ENCODE measurements at regions not wholly inside any gene's neighbourhood (a gene's known extent, or its start where the extent isn't known, plus 50 kb on each side); places are given as distances from the start of the nearest gene placed in this dataset.

DNA sequence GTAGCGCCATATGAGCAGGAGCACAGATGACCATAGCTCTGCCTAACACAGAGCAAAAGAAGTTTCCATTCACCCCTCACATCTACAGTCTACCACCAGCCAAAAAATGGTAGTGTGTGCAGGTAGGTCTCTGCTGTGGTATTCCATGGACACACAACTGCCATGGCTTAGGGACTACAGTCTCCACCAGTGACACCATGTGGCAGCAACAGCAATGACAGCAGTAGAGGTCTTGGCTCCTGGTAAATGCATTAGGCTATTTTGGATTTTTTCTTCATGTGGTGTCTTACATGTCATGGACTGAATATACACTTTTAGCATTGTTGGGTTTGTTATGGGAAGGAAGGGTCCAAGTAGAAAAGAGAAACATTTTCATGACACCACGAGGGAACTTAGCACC is 70.1 kb upstream of the CABCOCO1 start (continued):
- no peak for TF ChIP-seq ELF1 (IDR thresholded peaks at IDR 0.05; ENCODE audit: borderline replicate concordance, low read depth)
- TF ChIP-seq, protein P1, sequence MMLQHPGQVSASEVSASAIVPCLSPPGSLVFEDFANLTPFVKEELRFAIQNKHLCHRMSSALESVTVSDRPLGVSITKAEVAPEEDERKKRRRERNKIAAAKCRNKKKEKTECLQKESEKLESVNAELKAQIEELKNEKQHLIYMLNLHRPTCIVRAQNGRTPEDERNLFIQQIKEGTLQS (IDR thresholded peaks at IDR 0.05), result no peak
- TF ChIP-seq EZH2phosphoT487 (IDR thresholded peaks at IDR 0.05; ENCODE audit: borderline replicate concordance), result no peak

DNA sequence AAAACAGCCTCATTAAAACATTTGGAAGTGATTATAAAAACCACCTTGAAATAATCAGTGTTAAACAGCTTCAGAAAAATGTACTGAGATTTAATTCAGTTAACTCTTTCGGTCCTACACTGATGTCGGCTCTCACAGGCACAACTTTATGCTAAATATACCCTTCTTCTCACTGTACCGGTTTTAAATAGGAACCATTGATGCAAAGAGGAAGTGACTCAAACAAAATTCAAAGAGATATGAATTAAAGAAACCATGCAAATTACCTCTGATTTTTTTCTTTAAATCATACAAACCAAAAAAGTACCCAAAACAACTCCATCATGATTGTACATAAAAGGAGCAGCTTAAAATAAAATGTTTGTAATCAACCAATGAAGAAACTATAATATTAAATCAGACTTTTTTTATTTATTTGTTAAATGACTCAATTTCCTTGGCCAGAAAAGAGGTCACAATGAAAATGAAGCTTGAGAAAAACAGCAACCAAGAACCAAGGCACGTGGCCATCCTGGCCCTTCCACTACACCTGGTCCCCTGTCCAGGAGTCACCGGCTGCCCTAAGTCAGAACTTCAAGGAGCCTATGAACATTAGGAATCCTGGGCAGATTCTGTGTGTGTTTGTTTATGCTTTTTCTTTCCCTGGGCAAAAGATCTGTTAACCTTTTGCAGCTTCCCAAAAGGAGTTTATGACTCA is 73.0 kb upstream of the CABCOCO1 start:
- H3K4me2 ChIP-seq (ENCODE audit: low read length), result no peak overlapping the region
- POLR2A ChIA-PET, result no interaction called here
- H4K20me1 ChIP-seq (ENCODE audit: insufficient read depth), result no peaks in the 10 kb centered on the region
- no TSS peak for BruUV-seq (replicated peaks)
- TF ChIP-seq SP1 (IDR thresholded peaks at IDR 0.05; ENCODE audit: low read depth) (no peak), CBX3 (IDR thresholded peaks at IDR 0.05; ENCODE audit: low read depth) (no peak), ELF1 (IDR thresholded peaks at IDR 0.05; ENCODE audit: borderline replicate concordance, low read depth) (no peak), EZH2 (IDR thresholded peaks at IDR 0.05) (no peak), REST (IDR thresholded peaks at IDR 0.05; ENCODE audit: low read depth) (no peak), POLR2A (IDR thresholded peaks at IDR 0.05; ENCODE audit: borderline replicate concordance, extremely low read depth, insufficient read depth, insufficient read length) (no peak), ZNF274 (IDR thresholded peaks at IDR 0.05; ENCODE audit: low read depth, low read length) (no peak), YY1 (IDR thresholded peaks at IDR 0.05; ENCODE audit: extremely low read depth, insufficient replicate concordance, low read depth, low read length) (no peak), SIN3A (IDR thresholded peaks at IDR 0.05; ENCODE audit: low read depth) (no peak), CEBPB (IDR thresholded peaks at IDR 0.05; ENCODE audit: low read depth) (no peak), EZH2phosphoT487 (IDR thresholded peaks at IDR 0.05; ENCODE audit: borderline replicate concordance) (no peak), ZFX (IDR thresholded peaks at IDR 0.05) (no peak), ZBTB33 (IDR thresholded peaks at IDR 0.05; ENCODE audit: extremely low read depth, insufficient replicate concordance, low read length) (no peak), JUND (IDR thresholded peaks at IDR 0.05) (no peak)
- TF ChIP-seq, protein P1 (IDR thresholded peaks at IDR 0.05), result no peak
- DNase-seq (ENCODE audit: low read depth, low spot score), result no peak
- H3K36me3 ChIP-seq (ENCODE audit: control insufficient read depth in 1 of 2, insufficient read depth in 2 of 2, low read length in 2 of 2), result no peaks in the 10 kb centered on the region
- H3K9me3 ChIP-seq (ENCODE audit: control insufficient read depth in 1 of 2, insufficient read depth in 1 of 2, low read depth in 1 of 2, low read length in 2 of 2), result no peaks in the 10 kb centered on the region
- intact Hi-C loops (cut with micrococcal nuclease), result loop anchor here (5.0 kb wide), 1 partner anchor 447 kb away; no protein-coding TSS in a partner anchor
- CTCF ChIA-PET, result interaction anchor here (0.7 kb wide), 1 partner anchor 17 kb away, joined by 3 read pairs; no protein-coding TSS in a partner anchor
- ATAC-seq, result no peak
- no peaks in the 10 kb centered on the region for H3K79me2 ChIP-seq (ENCODE audit: insufficient read depth, low read length)
- H3K9me2 ChIP-seq (ENCODE audit: insufficient read depth), result no peaks in the 10 kb centered on the region
- H3K4me3 ChIP-seq (replicated peaks in 1 of 2; ENCODE audit: low read depth in 1 of 2, low read length in 2 of 2), result no peak overlapping the region
- H3K9ac ChIP-seq (ENCODE audit: low read length), result no peak overlapping the region
- RAD21 ChIA-PET (ENCODE audit: low non-redundant PET in 1 of 2, low total read pairs in 2 of 2, uncharacterized antibody in 2 of 2, unreplicated experiment in 2 of 2), result no interaction called here
- H2AFZ ChIP-seq (ENCODE audit: low read depth, low read length, poor library complexity, severe bottlenecking), result no peak overlapping the region
- H3K27ac ChIP-seq (ENCODE audit: low read depth, low read length), result no peak overlapping the region
- no peaks in the 10 kb centered on the region for H3K27me3 ChIP-seq (ENCODE audit: insufficient read depth, low read length)
- H3K4me1 ChIP-seq (ENCODE audit: control insufficient read depth in 1 of 2, insufficient read depth in 2 of 2, low read length in 2 of 2), result peaks cover 0 to 3% of the 10 kb centered on the region in 2 experiments; a peak in 1 of 4 replicates

Measured in HCT116 (cell line).